DOHH2 (cell line): ENCODE measurements at regions not wholly inside any gene's neighbourhood (a gene's known extent, or its start where the extent isn't known, plus 50 kb on each side); places are given as distances from the start of the nearest gene placed in this dataset.

Experiments used
- H3F3A ChIP-seq: fragments of 200-600 bp; sonication (generic), shearing (Covaris generic); 2 replicates; pipeline ENCODE4 v1.6.0; 2016; ENCODE audit warnings: antibody characterized with exemption, mild to moderate bottlenecking; ENCODE audit not compliant: control insufficient read depth, insufficient read depth
- H3K27ac ChIP-seq: fragments of 200-600 bp; sonication (generic); 2 replicates; pipeline ENCODE4 v1.5.1; 2014; ENCODE audit warnings: low read depth, mild to moderate bottlenecking, low read length, moderate library complexity
- H3K27me3 ChIP-seq: fragments of 200-600 bp; sonication (generic); 2 replicates; pipeline ENCODE4 v1.6.1; 2014; ENCODE audit warnings: mild to moderate bottlenecking, low read length, mixed read lengths; ENCODE audit not compliant: control insufficient read depth
- H3K36me3 ChIP-seq: fragments of 200-600 bp; sonication (generic); 2 replicates; pipeline ENCODE4 v1.6.1; 2014; ENCODE audit warnings: mild to moderate bottlenecking, low read length, moderate library complexity, mixed read lengths; ENCODE audit not compliant: control insufficient read depth
- H3K4me1 ChIP-seq: fragments of 200-600 bp; sonication (generic); 2 replicates; pipeline ENCODE4 v1.6.1; 2014; ENCODE audit warnings: mild to moderate bottlenecking, low read length, mixed read lengths; ENCODE audit not compliant: control insufficient read depth
- H3K4me2 ChIP-seq: fragments of 200-600 bp; sonication (generic); 2 replicates; pipeline ENCODE4 v1.6.0; 2014; ENCODE audit warnings: mild to moderate bottlenecking, low read length, moderate library complexity
- H3K4me3 ChIP-seq: fragments of 200-600 bp; sonication (generic); 2 replicates; pipeline ENCODE4 v1.5.1; 2014; ENCODE audit warnings: mild to moderate bottlenecking, low read length, mixed read lengths
- H3K79me2 ChIP-seq: fragments of 200-600 bp; sonication (generic); 2 replicates; pipeline ENCODE4 v1.6.1; 2014; ENCODE audit warnings: mild to moderate bottlenecking, low read length, mixed read lengths; ENCODE audit not compliant: control insufficient read depth
- H3K9me2 ChIP-seq: fragments of 200-600 bp; sonication (generic); replicated peaks from 2 replicates; pipeline ENCODE4 v1.6.1; 2014; ENCODE audit warnings: mild to moderate bottlenecking, low read length, mixed read lengths; ENCODE audit not compliant: control insufficient read depth
- H3K9me3 ChIP-seq: fragments of 200-600 bp; sonication (generic); 2 replicates; pipeline ENCODE4 v1.6.1; 2014; ENCODE audit warnings: antibody characterized with exemption, low read length, mixed read lengths; ENCODE audit not compliant: control insufficient read depth, insufficient read depth
- H4K20me1 ChIP-seq: fragments of 200-600 bp; sonication (generic); 2 replicates; pipeline ENCODE4 v1.6.0; 2014; ENCODE audit warnings: low read depth, mild to moderate bottlenecking, antibody characterized with exemption, low read length, moderate library complexity; ENCODE audit not compliant: control insufficient read depth, insufficient read depth
- CTCF ChIP-seq: fragments of 200-600 bp; sonication (generic); IDR thresholded peaks from one replicate; pipeline ENCODE4 v1.5.1; 2014; ENCODE audit warnings: antibody characterized with exemption, mild to moderate bottlenecking, low read depth, low read length; ENCODE audit not compliant: poor library complexity, severe bottlenecking
- EZH2phosphoT487 ChIP-seq: fragments of 200-600 bp; sonication (generic); IDR thresholded peaks from 2 replicates; pipeline ENCODE4 v1.6.1; 2017; ENCODE audit warnings: borderline replicate concordance, mild to moderate bottlenecking, antibody characterized with exemption, low read length, moderate library complexity, mixed read lengths

GRCh38 chr9:1328341-1328740 lies 278.2 kb downstream of the DMRT2 start:
- H3K4me1 ChIP-seq = no peaks in the 10 kb centered on the region
- H3K79me2 ChIP-seq = no peaks in the 10 kb centered on the region
- no peak overlapping the region for H3K27ac ChIP-seq
- H3K4me3 ChIP-seq = no peak overlapping the region
- TF ChIP-seq CTCF (no peak), EZH2phosphoT487 (no peak)
- no peaks in the 10 kb centered on the region for H4K20me1 ChIP-seq
- no peaks in the 10 kb centered on the region for H3K9me3 ChIP-seq
- H3F3A ChIP-seq = no peaks in the 10 kb centered on the region
- no peak overlapping the region for H3K4me2 ChIP-seq
- no peaks in the 10 kb centered on the region for H3K36me3 ChIP-seq
- no peaks in the 10 kb centered on the region for H3K9me2 ChIP-seq
- no peaks in the 10 kb centered on the region for H3K27me3 ChIP-seq

DNA sequence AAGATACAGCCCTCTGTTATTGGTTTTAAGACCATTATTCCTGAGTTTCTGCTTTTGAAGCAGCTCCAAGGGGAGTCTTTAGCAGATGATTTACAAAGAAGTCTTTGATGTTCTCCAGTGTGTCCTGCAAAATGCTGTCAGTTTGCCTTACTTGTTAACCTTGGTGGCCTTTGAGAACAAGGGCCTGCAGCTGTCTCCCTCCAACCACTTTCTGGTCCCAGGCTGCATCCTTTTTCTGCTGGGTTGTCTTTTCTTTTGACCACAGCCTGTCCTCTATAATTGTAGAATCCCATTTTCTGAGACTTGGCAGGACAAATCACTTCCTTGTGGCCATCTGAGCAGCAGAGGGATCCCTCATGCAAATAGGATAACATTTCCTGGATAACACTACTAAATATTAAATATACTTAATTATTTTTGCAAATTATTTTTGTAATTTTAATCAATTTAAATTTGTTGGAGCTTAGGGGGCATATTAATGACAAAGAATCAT lies 281.4 kb downstream of the DMRT2 start:
- H3K36me3 ChIP-seq = no peaks in the 10 kb centered on the region
- no peaks in the 10 kb centered on the region for H4K20me1 ChIP-seq
- no peaks in the 10 kb centered on the region for H3K4me1 ChIP-seq
- H3K9me2 ChIP-seq = no peaks in the 10 kb centered on the region
- H3K9me3 ChIP-seq = no peaks in the 10 kb centered on the region
- H3K4me2 ChIP-seq = no peak overlapping the region
- H3K79me2 ChIP-seq = no peaks in the 10 kb centered on the region
- no peak for TF ChIP-seq EZH2phosphoT487
- TF ChIP-seq CTCF = no peak
- no peak overlapping the region for H3K27ac ChIP-seq
- no peak overlapping the region for H3K4me3 ChIP-seq
- no peaks in the 10 kb centered on the region for H3F3A ChIP-seq
- no peaks in the 10 kb centered on the region for H3K27me3 ChIP-seq

- Histone ChIP-seq H3K4me1 (no peaks in the 10 kb centered on the region), H3K4me2 (no peak overlapping the region), H3K4me3 (no peak overlapping the region), H4K20me1 (no peaks in the 10 kb centered on the region), H3F3A (no peaks in the 10 kb centered on the region), H3K36me3 (no peaks in the 10 kb centered on the region), H3K9me2 (no peaks in the 10 kb centered on the region), H3K9me3 (no peaks in the 10 kb centered on the region), H3K27me3 (no peaks in the 10 kb centered on the region), H3K79me2 (no peaks in the 10 kb centered on the region), H3K27ac (no peak overlapping the region)
- no peak for TF ChIP-seq EZH2phosphoT487
- no peak for TF ChIP-seq CTCF
Observed at GRCh38 chr9:1332156-1332555, 282.0 kb downstream of the DMRT2 start.

DNA sequence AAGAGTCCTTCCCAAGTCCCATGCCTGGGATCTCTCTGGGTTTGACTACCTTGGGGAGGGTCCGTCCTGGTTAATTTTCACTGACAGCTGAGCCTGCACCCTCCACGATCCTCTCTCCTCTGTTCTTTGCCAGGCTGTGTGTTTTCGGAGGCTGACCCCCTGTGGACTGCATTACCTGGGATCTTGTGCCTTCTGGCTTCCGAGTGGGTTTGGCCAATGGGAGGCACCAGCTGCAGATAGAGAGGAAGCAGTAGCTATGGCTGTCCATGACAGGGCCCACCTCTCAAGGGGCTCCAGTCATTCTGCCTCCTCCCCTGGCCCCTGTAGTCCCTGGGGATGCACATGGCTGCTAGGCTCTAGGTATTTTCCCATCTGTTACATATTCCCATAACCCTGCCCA lies 285.0 kb downstream of the DMRT2 start:
- Histone ChIP-seq H4K20me1 (no peaks in the 10 kb centered on the region), H3K4me1 (no peaks in the 10 kb centered on the region), H3K27me3 (no peaks in the 10 kb centered on the region), H3K4me3 (no peak overlapping the region), H3K9me3 (no peaks in the 10 kb centered on the region), H3F3A (no peaks in the 10 kb centered on the region), H3K27ac (no peak overlapping the region), H3K79me2 (no peaks in the 10 kb centered on the region), H3K9me2 (no peaks in the 10 kb centered on the region), H3K36me3 (no peaks in the 10 kb centered on the region), H3K4me2 (no peak overlapping the region)
- TF ChIP-seq CTCF = no peak
